ENCODE measurements at regions not wholly inside any gene's neighbourhood (a gene's known extent, or its start where the extent isn't known, plus 50 kb on each side); places are given as distances from the start of the nearest gene placed in this dataset.

DNA sequence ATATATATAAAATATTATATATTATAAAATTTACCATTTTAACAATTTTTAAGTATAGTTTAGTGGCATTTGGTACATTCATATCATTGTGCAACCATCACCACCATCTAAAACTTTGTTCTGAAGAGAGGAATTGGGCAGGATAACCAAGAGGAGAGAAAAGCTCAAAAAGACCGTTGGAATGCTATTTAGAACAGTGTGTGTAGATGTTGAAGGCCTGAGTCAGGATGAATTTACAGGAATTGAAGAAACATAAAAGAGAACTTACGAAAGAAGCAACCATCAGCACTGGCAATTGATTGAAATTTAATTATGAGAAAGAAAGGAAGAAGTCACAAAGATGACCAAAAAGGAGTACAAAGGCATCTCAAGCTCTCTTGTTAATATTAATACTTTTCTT, 196.9 kb upstream of the PWP1 start:
- Histone ChIP-seq H3K4me2 (ENCODE audit: low read length) (no peak overlapping the region), H3F3A (ENCODE audit: low read length, unreplicated experiment) (no peaks in the 10 kb centered on the region), H3K9me2 (replicated peaks; ENCODE audit: low read length) (no peaks in the 10 kb centered on the region), H3K9me3 (ENCODE audit: low read length) (no peaks in the 10 kb centered on the region), H3K4me1 (ENCODE audit: insufficient read depth, low read length) (no peaks in the 10 kb centered on the region; the same call in 1 of the 2 replicates), H4K20me1 (ENCODE audit: low read length) (no peaks in the 10 kb centered on the region), H3K9ac (ENCODE audit: low read length) (no peak overlapping the region), H3K27me3 (ENCODE audit: low read length) (no peaks in the 10 kb centered on the region), H3K36me3 (ENCODE audit: low read depth, low read length) (no peaks in the 10 kb centered on the region), H3K4me3 (ENCODE audit: low read length) (no peak overlapping the region), H2AFZ (ENCODE audit: low read length) (no peak overlapping the region), H3K27ac (ENCODE audit: low read length) (no peak overlapping the region), H3K79me2 (ENCODE audit: low read length) (no peaks in the 10 kb centered on the region)
- POLR2A ChIA-PET (ENCODE audit: unreplicated experiment): no interaction called here
- CTCF ChIA-PET: no interaction called here
- no TSS peak for BruUV-seq (replicated peaks)
- DNase-seq: no peak
- no peak for TF ChIP-seq EZH2 (IDR thresholded peaks at IDR 0.05; ENCODE audit: low read length, unreplicated experiment)
- TF ChIP-seq, protein P1, sequence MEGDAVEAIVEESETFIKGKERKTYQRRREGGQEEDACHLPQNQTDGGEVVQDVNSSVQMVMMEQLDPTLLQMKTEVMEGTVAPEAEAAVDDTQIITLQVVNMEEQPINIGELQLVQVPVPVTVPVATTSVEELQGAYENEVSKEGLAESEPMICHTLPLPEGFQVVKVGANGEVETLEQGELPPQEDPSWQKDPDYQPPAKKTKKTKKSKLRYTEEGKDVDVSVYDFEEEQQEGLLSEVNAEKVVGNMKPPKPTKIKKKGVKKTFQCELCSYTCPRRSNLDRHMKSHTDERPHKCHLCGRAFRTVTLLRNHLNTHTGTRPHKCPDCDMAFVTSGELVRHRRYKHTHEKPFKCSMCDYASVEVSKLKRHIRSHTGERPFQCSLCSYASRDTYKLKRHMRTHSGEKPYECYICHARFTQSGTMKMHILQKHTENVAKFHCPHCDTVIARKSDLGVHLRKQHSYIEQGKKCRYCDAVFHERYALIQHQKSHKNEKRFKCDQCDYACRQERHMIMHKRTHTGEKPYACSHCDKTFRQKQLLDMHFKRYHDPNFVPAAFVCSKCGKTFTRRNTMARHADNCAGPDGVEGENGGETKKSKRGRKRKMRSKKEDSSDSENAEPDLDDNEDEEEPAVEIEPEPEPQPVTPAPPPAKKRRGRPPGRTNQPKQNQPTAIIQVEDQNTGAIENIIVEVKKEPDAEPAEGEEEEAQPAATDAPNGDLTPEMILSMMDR (conservative IDR thresholded peaks at IDR 0.05; ENCODE audit: low read depth, low read length): no peak
- TF ChIP-seq EZH2phosphoT487 (IDR thresholded peaks at IDR 0.05; ENCODE audit: borderline replicate concordance, low read length): no peak
- ATAC-seq: no peak
- intact Hi-C loops (cut with micrococcal nuclease): no loop called here

DNA sequence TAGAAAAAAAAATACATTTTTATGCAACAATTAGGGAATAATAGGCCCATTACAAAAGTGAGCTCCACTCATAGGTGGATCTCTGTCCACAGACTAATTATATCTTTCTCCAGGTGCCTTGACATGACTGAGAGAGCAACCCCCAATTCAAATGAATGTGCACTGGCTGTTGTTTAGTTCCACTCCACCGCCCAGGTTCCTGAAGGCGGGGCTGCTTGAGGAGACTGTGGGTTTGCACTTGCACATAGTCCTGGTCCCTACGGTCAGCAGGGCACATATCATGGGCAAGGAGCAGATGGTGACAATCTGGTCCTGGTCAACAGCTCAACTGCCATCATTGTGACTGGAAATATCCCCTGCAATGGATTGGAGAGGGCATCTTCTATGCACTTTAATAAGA, 195.6 kb upstream of the PWP1 start:
- Histone ChIP-seq H3K27ac (ENCODE audit: low read length) (no peak overlapping the region), H3K9ac (ENCODE audit: low read length) (no peak overlapping the region), H3K36me3 (ENCODE audit: low read depth, low read length) (no peaks in the 10 kb centered on the region), H3K27me3 (ENCODE audit: low read length) (no peaks in the 10 kb centered on the region), H3K4me3 (ENCODE audit: low read length) (no peak overlapping the region), H3K4me2 (ENCODE audit: low read length) (no peak overlapping the region), H3K9me3 (ENCODE audit: low read length) (no peaks in the 10 kb centered on the region), H3K4me1 (ENCODE audit: insufficient read depth, low read length) (no peaks in the 10 kb centered on the region; the same call in 1 of the 2 replicates), H3K9me2 (replicated peaks; ENCODE audit: low read length) (no peaks in the 10 kb centered on the region), H4K20me1 (ENCODE audit: low read length) (no peaks in the 10 kb centered on the region), H2AFZ (ENCODE audit: low read length) (no peak overlapping the region), H3F3A (ENCODE audit: low read length, unreplicated experiment) (no peaks in the 10 kb centered on the region), H3K79me2 (ENCODE audit: low read length) (no peaks in the 10 kb centered on the region)
- intact Hi-C loops (cut with micrococcal nuclease): no loop called here
- ChIA-PET POLR2A (ENCODE audit: unreplicated experiment) (no interaction called here), CTCF (no interaction called here)
- ATAC-seq (no peak), DNase-seq (no peak)
- no TSS peak for BruUV-seq (replicated peaks)
- no peak for TF ChIP-seq EZH2 (IDR thresholded peaks at IDR 0.05; ENCODE audit: low read length, unreplicated experiment)
- TF ChIP-seq, protein P1 (conservative IDR thresholded peaks at IDR 0.05; ENCODE audit: low read depth, low read length): no peak
- no peak for TF ChIP-seq EZH2phosphoT487 (IDR thresholded peaks at IDR 0.05; ENCODE audit: borderline replicate concordance, low read length)

DNA sequence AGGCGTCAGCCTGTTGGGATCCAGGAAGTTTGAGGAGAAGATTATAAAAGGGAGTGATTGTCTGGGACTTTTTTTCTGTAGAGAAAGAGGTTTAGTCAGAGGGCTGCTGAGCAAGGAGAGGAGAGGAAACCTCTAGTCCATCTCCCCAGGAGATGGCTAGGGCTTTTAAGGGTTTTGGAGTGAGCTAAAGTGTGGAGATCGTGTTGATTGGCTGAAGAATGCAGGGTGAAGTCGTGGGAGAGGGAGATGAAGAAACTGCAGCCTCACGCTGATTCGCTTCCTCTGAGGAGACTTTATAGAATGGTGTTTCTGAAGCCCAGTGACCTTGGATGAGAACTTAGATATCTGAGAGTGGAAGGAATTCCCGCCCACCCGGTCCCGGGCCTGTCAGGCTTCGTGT, 193.7 kb upstream of the PWP1 start:
- no peaks in the 10 kb centered on the region for H3K9me3 ChIP-seq (ENCODE audit: low read length)
- ATAC-seq: no peak
- no peaks in the 10 kb centered on the region for H4K20me1 ChIP-seq (ENCODE audit: low read length)
- no peak overlapping the region for H3K4me2 ChIP-seq (ENCODE audit: low read length)
- ChIA-PET CTCF (no interaction called here), POLR2A (ENCODE audit: unreplicated experiment) (no interaction called here)
- no peaks in the 10 kb centered on the region for H3K9me2 ChIP-seq (replicated peaks; ENCODE audit: low read length)
- H3K36me3 ChIP-seq (ENCODE audit: low read depth, low read length): no peaks in the 10 kb centered on the region
- TF ChIP-seq, protein P1 (conservative IDR thresholded peaks at IDR 0.05; ENCODE audit: low read depth, low read length): no peak
- TF ChIP-seq EZH2 (IDR thresholded peaks at IDR 0.05; ENCODE audit: low read length, unreplicated experiment) (no peak), EZH2phosphoT487 (IDR thresholded peaks at IDR 0.05; ENCODE audit: borderline replicate concordance, low read length) (no peak)
- H3K4me1 ChIP-seq (ENCODE audit: insufficient read depth, low read length): no peaks in the 10 kb centered on the region
- H3K79me2 ChIP-seq (ENCODE audit: low read length): no peaks in the 10 kb centered on the region
- no peak for DNase-seq
- no peak overlapping the region for H3K4me3 ChIP-seq (ENCODE audit: low read length)
- no TSS peak for BruUV-seq (replicated peaks)
- no peak overlapping the region for H2AFZ ChIP-seq (ENCODE audit: low read length)
- H3K27ac ChIP-seq (ENCODE audit: low read length): no peak overlapping the region
- H3K9ac ChIP-seq (ENCODE audit: low read length): no peak overlapping the region
- no peaks in the 10 kb centered on the region for H3K27me3 ChIP-seq (ENCODE audit: low read length)
- intact Hi-C loops (cut with micrococcal nuclease): no loop called here
- H3F3A ChIP-seq (ENCODE audit: low read length, unreplicated experiment): no peaks in the 10 kb centered on the region

Data from PC-3 (cell line).